ENCODE measurements at regions not wholly inside any gene's neighbourhood (a gene's known extent, or its start where the extent isn't known, plus 50 kb on each side); places are given as distances from the start of the nearest gene placed in this dataset.

- H3K27ac ChIP-seq = no peak overlapping the region
- DNase-seq = no peak
- H3K4me1 ChIP-seq = no peaks in the 10 kb centered on the region
- no peaks in the 10 kb centered on the region for H3K9me3 ChIP-seq
- intact Hi-C loops (cut with DNase I; ENCODE audit: low total_unique reads) = no loop called here
- WGBS, 2 donors = 64 to 74% methylated on average over 3 of the region's 3 CpGs
- no peaks in the 10 kb centered on the region for H3K36me3 ChIP-seq (ENCODE audit: low read depth, missing control alignments)
- no peaks in the 10 kb centered on the region for H3K27me3 ChIP-seq
- no peak for TF ChIP-seq POLR2A (IDR thresholded peaks at IDR 0.05)
- no peak for TF ChIP-seq CTCF (IDR thresholded peaks at IDR 0.05)
- no peak overlapping the region for H3K4me3 ChIP-seq
These were observed 88.6 kb upstream of the ZC3H11B start for GRCh38 chr1:219701476-219701875.

- Histone ChIP-seq H3K36me3 (ENCODE audit: low read depth, missing control alignments) (no peaks in the 10 kb centered on the region), H3K27ac (no peak overlapping the region), H3K4me1 (no peaks in the 10 kb centered on the region), H3K4me3 (no peak overlapping the region), H3K27me3 (no peaks in the 10 kb centered on the region), H3K9me3 (no peaks in the 10 kb centered on the region)
- WGBS, 2 donors = 68 to 87% methylated on average over 5 of the region's 5 CpGs
- no peak for DNase-seq
- intact Hi-C loops (cut with DNase I; ENCODE audit: low total_unique reads) = no loop called here
- TF ChIP-seq POLR2A (IDR thresholded peaks at IDR 0.05) = no peak
- no peak for TF ChIP-seq CTCF (IDR thresholded peaks at IDR 0.05)
These were observed 87.0 kb upstream of the ZC3H11B start for GRCh38 chr1:219699870-219700269.

- Histone ChIP-seq H3K9me3 (no peaks in the 10 kb centered on the region), H3K4me1 (no peaks in the 10 kb centered on the region), H3K27ac (no peak overlapping the region), H3K36me3 (ENCODE audit: low read depth, missing control alignments) (no peaks in the 10 kb centered on the region), H3K4me3 (no peak overlapping the region), H3K27me3 (no peaks in the 10 kb centered on the region)
- WGBS, 2 donors = 73 to 79% methylated on average over 1 of the region's 1 CpG
- intact Hi-C loops (cut with DNase I; ENCODE audit: low total_unique reads) = no loop called here
- no peak for TF ChIP-seq POLR2A (IDR thresholded peaks at IDR 0.05)
- no peak for TF ChIP-seq CTCF (IDR thresholded peaks at IDR 0.05)
- DNase-seq = no peak
These were observed 84.8 kb upstream of the ZC3H11B start for GRCh38 chr1:219697682-219698081.

GRCh38 chr1:219692981-219693380 lies 80.1 kb upstream of the ZC3H11B start:
- Histone ChIP-seq H3K27me3 (no peaks in the 10 kb centered on the region), H3K9me3 (no peaks in the 10 kb centered on the region), H3K27ac (no peak overlapping the region), H3K36me3 (ENCODE audit: low read depth, missing control alignments) (no peaks in the 10 kb centered on the region), H3K4me1 (no peaks in the 10 kb centered on the region), H3K4me3 (no peak overlapping the region)
- DNase-seq = no peak
- no peak for TF ChIP-seq POLR2A (IDR thresholded peaks at IDR 0.05)
- no peak for TF ChIP-seq CTCF (IDR thresholded peaks at IDR 0.05)
- intact Hi-C loops (cut with DNase I; ENCODE audit: low total_unique reads) = no loop called here
- whole genome bisulfite sequencing, 2 donors = 61 to 77% methylated on average over 2 of the region's 2 CpGs

GRCh38 chr1:219689774-219690173 lies 76.9 kb upstream of the ZC3H11B start:
- no peak for DNase-seq
- Histone ChIP-seq H3K27me3 (no peaks in the 10 kb centered on the region), H3K9me3 (no peaks in the 10 kb centered on the region), H3K36me3 (ENCODE audit: low read depth, missing control alignments) (no peaks in the 10 kb centered on the region), H3K27ac (no peak overlapping the region), H3K4me3 (no peak overlapping the region), H3K4me1 (no peaks in the 10 kb centered on the region)
- WGBS, 2 donors = 45 to 57% methylated on average over 2 of the region's 2 CpGs
- intact Hi-C loops (cut with DNase I; ENCODE audit: low total_unique reads) = no loop called here
- TF ChIP-seq CTCF (IDR thresholded peaks at IDR 0.05) (no peak), POLR2A (IDR thresholded peaks at IDR 0.05) (no peak)
